Esophagus squamous epithelium (tissue), 5 donors: ENCODE measurements at regions not wholly inside any gene's neighbourhood (a gene's known extent, or its start where the extent isn't known, plus 50 kb on each side); places are given as distances from the start of the nearest gene placed in this dataset.

Source experiments
- DNase-seq: peaks from one replicate; lab custom pipeline; 2025; lab: John Stamatoyannopoulos, UW
- H3K27ac ChIP-seq, 4 donors: fragments of 200-600 bp; sonication (generic); one replicate each; pipeline ENCODE4 v1.5.1; 2016 to 2019; ENCODE audit warnings: mild to moderate bottlenecking in 1 of 4
- H3K27me3 ChIP-seq, 4 donors: fragments of 200-600 bp; sonication (generic); 1 replicate in 3 of 4; 2 replicates in 1 of 4; pipeline versions ENCODE4 v1.5.1 to v1.6.0; 2017 to 2021; ENCODE audit warnings: antibody characterized with exemption in 1 of 4
- H3K36me3 ChIP-seq, 3 donors: fragments of 200-600 bp; sonication (generic); one replicate each; pipeline ENCODE4 v1.5.1; 2016 to 2019
- H3K4me1 ChIP-seq, 3 donors: fragments of 200-600 bp; sonication (generic); one replicate each; pipeline ENCODE4 v1.5.1; 2017 to 2019
- H3K4me3 ChIP-seq, 4 donors: fragments of 200-600 bp; sonication (generic); 1 replicate in 3 of 4; 2 replicates in 1 of 4; pipeline ENCODE4 v1.5.1; 2016 to 2019; ENCODE audit warnings: mild to moderate bottlenecking in 2 of 4, moderate library complexity in 1 of 4
- H3K9me3 ChIP-seq, 3 donors: fragments of 200-600 bp; sonication (generic); one replicate each; pipeline ENCODE4 v1.5.1; 2016 to 2019
- CTCF ChIP-seq, 6 experiments: fragments of 450-650 bp in 4 of 6; fragments of 200-600 bp in 2 of 6; sonication (generic) in 2 of 6; IDR thresholded peaks; one replicate each; pipeline ENCODE4 v1.5.1; 2016 to 2019; ENCODE audit warnings: antibody characterized with exemption in 6 of 6, mild to moderate bottlenecking in 4 of 6, moderate library complexity in 4 of 6
- POLR2A ChIP-seq, 4 donors: fragments of 450-650 bp; IDR thresholded peaks; one replicate each; pipeline ENCODE4 v1.6.1; 2017; ENCODE audit warnings: antibody characterized with exemption in 4 of 4, mild to moderate bottlenecking in 4 of 4, moderate library complexity in 3 of 4
- WGBS, 2 donors: methylation state at CpG; one replicate each; pipeline ENCODE4 v1.1.5; 2018; 5-methylcytosine and 5-hydroxymethylcytosine counted together
- intact Hi-C: fragments of 100-400 bp; cut with DNase I; formaldehyde crosslinking; loops from one replicate; pipeline ENCODE4 v1.15.0; 2022
- donor health status: DM: yes; HTN: yes; CAD: no.

GRCh38 chr6:1496836-1497760, 107.7 kb downstream of the FOXF2 start:
- Histone ChIP-seq H3K4me3 (no peak overlapping the region), H3K4me1 (no peaks in the 10 kb centered on the region), H3K9me3 (peaks cover 0 to 10% (median 8%) of the 10 kb centered on the region in 3 donors), H3K27me3 (no peaks in the 10 kb centered on the region), H3K36me3 (no peaks in the 10 kb centered on the region), H3K27ac (no peak overlapping the region)
- 32 to 39% methylated on average over 4 to 8 of the region's 16 CpGs for WGBS, 2 donors
- no peak for DNase-seq
- intact Hi-C loops, result no loop called here
- no peak for TF ChIP-seq CTCF (IDR thresholded peaks at IDR 0.05)
- no peak for TF ChIP-seq POLR2A (IDR thresholded peaks at IDR 0.05)

GRCh38 chr6:1497761-1498105, 108.4 kb downstream of the FOXF2 start:
- no peak overlapping the region for H3K27ac ChIP-seq

GRCh38 chr6:1498491-1499113, 109.2 kb downstream of the FOXF2 start:
- Histone ChIP-seq H3K4me3 (no peak overlapping the region), H3K4me1 (no peaks in the 10 kb centered on the region), H3K27me3 (no peaks in the 10 kb centered on the region), H3K27ac (no peak overlapping the region), H3K9me3 (peaks cover 0 to 10% (median 8%) of the 10 kb centered on the region in 3 donors), H3K36me3 (no peaks in the 10 kb centered on the region)
- TF ChIP-seq CTCF (IDR thresholded peaks at IDR 0.05) (no peak), POLR2A (IDR thresholded peaks at IDR 0.05) (no peak)
- DNase-seq, result no peak
- intact Hi-C loops, result no loop called here
- WGBS, 2 donors, result 90 to 95% methylated on average over 4 of the region's 8 CpGs

More at GRCh38 chr6:1497761-1498105, 108.4 kb downstream of the FOXF2 start:
- H3K4me1 ChIP-seq, result no peaks in the 10 kb centered on the region
- TF ChIP-seq CTCF (IDR thresholded peaks at IDR 0.05) (no peak), POLR2A (IDR thresholded peaks at IDR 0.05) (no peak)
- H3K27me3 ChIP-seq, result no peaks in the 10 kb centered on the region
- no peaks in the 10 kb centered on the region for H3K36me3 ChIP-seq
- no peak for DNase-seq
- no peak overlapping the region for H3K4me3 ChIP-seq
- peaks cover 0 to 10% (median 8%) of the 10 kb centered on the region in 3 donors for H3K9me3 ChIP-seq
- intact Hi-C loops, result no loop called here
- WGBS, 2 donors, result 60 to 66% methylated on average over 2 to 4 of the region's 4 CpGs

- 88 to 100% methylated on average over 2 to 8 of the region's 8 CpGs for WGBS, 2 donors
- Histone ChIP-seq H3K9me3 (peaks cover 0 to 10% (median 8%) of the 10 kb centered on the region in 3 donors), H3K36me3 (no peaks in the 10 kb centered on the region), H3K4me3 (no peak overlapping the region), H3K4me1 (peaks cover 0 to 4% (median 0%) of the 10 kb centered on the region in 3 donors), H3K27me3 (no peaks in the 10 kb centered on the region), H3K27ac (no peak overlapping the region)
- no peak for DNase-seq
- TF ChIP-seq POLR2A (IDR thresholded peaks at IDR 0.05), result no peak
- no peak for TF ChIP-seq CTCF (IDR thresholded peaks at IDR 0.05)
- intact Hi-C loops, result no loop called here
Observed at GRCh38 chr6:1499777-1500176, 109.9 kb upstream of the FOXC1 start.

- TF ChIP-seq POLR2A (IDR thresholded peaks at IDR 0.05) (no peak), CTCF (IDR thresholded peaks at IDR 0.05) (no peak)
- Histone ChIP-seq H3K27ac (no peak overlapping the region), H3K36me3 (no peaks in the 10 kb centered on the region), H3K27me3 (no peaks in the 10 kb centered on the region), H3K4me3 (no peak overlapping the region), H3K9me3 (peaks cover 0 to 6% (median 5%) of the 10 kb centered on the region in 3 donors), H3K4me1 (peaks cover 0 to 4% (median 0%) of the 10 kb centered on the region in 3 donors)
- WGBS, 2 donors, result 69 to 76% methylated on average over 11 of the region's 11 CpGs
- DNase-seq, result no peak
- intact Hi-C loops, result no loop called here
Observed at GRCh38 chr6:1500913-1501312, 108.8 kb upstream of the FOXC1 start.
